H9 (cell line): ENCODE measurements at regions not wholly inside any gene's neighbourhood (a gene's known extent, or its start where the extent isn't known, plus 50 kb on each side); places are given as distances from the start of the nearest gene placed in this dataset.

ENCODE experiments used
- DNase-seq: peaks from one replicate; pipeline ENCODE4 v3.0.0-alpha.2; 2017
- H2AFZ ChIP-seq: one replicate; pipeline ENCODE4 v1.6.1; 2013; ENCODE audit warnings: mild to moderate bottlenecking, low read length, control low read depth, moderate library complexity
- H2AK5ac ChIP-seq: 2 replicates; pipeline ENCODE4 v1.6.1; 2013; ENCODE audit warnings: low read length, control low read depth, mixed read lengths; ENCODE audit not compliant: insufficient read length
- H2BK120ac ChIP-seq: one replicate; pipeline ENCODE4 v1.6.1; 2013; ENCODE audit warnings: low read depth, mild to moderate bottlenecking, low read length, control low read depth, inconsistent platforms; ENCODE audit not compliant: poor library complexity, severe bottlenecking
- H2BK12ac ChIP-seq: 2 replicates; pipeline ENCODE4 v1.6.1; 2013; ENCODE audit warnings: low read length, control low read depth, mixed read lengths, low read depth; ENCODE audit not compliant: insufficient read length
- H2BK15ac ChIP-seq: 2 replicates; pipeline ENCODE4 v1.6.1; 2013; ENCODE audit warnings: low read depth, low read length, control low read depth
- H2BK20ac ChIP-seq: one replicate; pipeline ENCODE4 v1.6.1; 2013; ENCODE audit warnings: low read depth, mild to moderate bottlenecking, low read length, control low read depth, inconsistent platforms; ENCODE audit not compliant: poor library complexity, severe bottlenecking
- H2BK5ac ChIP-seq: 2 replicates; pipeline ENCODE4 v1.6.1; 2013; ENCODE audit warnings: low read length, control low read depth, mixed read lengths; ENCODE audit not compliant: insufficient read length
- H3K14ac ChIP-seq: 2 replicates; pipeline ENCODE4 v1.6.1; 2013; ENCODE audit warnings: low read length, control low read depth; ENCODE audit not compliant: insufficient read depth
- H3K18ac ChIP-seq: 2 replicates; pipeline ENCODE4 v1.6.1; 2013; ENCODE audit warnings: low read depth, mild to moderate bottlenecking, mixed read lengths, low read length, control low read depth; ENCODE audit not compliant: insufficient read length
- H3K23ac ChIP-seq: 2 replicates; pipeline ENCODE4 v1.6.1; 2013; ENCODE audit warnings: low read length, control low read depth, mixed read lengths, low read depth; ENCODE audit not compliant: insufficient read length
- H3K23me2 ChIP-seq: 2 replicates; pipeline ENCODE4 v1.6.1; 2013; ENCODE audit warnings: low read depth, mild to moderate bottlenecking, mixed read lengths, low read length, control low read depth; ENCODE audit not compliant: insufficient read length, poor library complexity, severe bottlenecking
- H3K27ac ChIP-seq: 2 replicates; pipeline ENCODE4 v1.5.1; 2013; ENCODE audit warnings: low read length, control low read depth, mixed read lengths, low read depth; ENCODE audit not compliant: insufficient read length
- H3K27me3 ChIP-seq: 2 replicates; pipeline ENCODE4 v1.6.1; 2013; ENCODE audit warnings: low read length, control low read depth, inconsistent platforms; ENCODE audit not compliant: insufficient read depth
- H3K4ac ChIP-seq: 2 replicates; pipeline ENCODE4 v1.6.1; 2013; ENCODE audit warnings: low read depth, mild to moderate bottlenecking, control low read depth, inconsistent platforms, low read length, moderate library complexity
- H3K4me1 ChIP-seq: 2 replicates; pipeline ENCODE4 v1.6.1; 2013; ENCODE audit warnings: low read length, control low read depth, inconsistent platforms; ENCODE audit not compliant: insufficient read depth
- H3K4me2 ChIP-seq: 2 replicates; pipeline ENCODE4 v1.6.1; 2013; ENCODE audit warnings: low read length, control low read depth, mixed read lengths; ENCODE audit not compliant: insufficient read length, insufficient read depth
- H3K56ac ChIP-seq: 2 replicates; pipeline ENCODE4 v1.6.1; 2013; ENCODE audit warnings: low read depth, mild to moderate bottlenecking, mixed read lengths, low read length, control low read depth; ENCODE audit not compliant: insufficient read length
- H3K79me1 ChIP-seq: 2 replicates; pipeline ENCODE4 v1.6.1; 2013; ENCODE audit warnings: low read depth, mild to moderate bottlenecking, moderate library complexity, low read length, control low read depth, inconsistent platforms; ENCODE audit not compliant: insufficient read depth, poor library complexity, severe bottlenecking
- H3K79me2 ChIP-seq: 2 replicates; pipeline ENCODE4 v1.6.1; 2013; ENCODE audit warnings: low read length, control low read depth, inconsistent platforms; ENCODE audit not compliant: insufficient read depth
- H3K9ac ChIP-seq: 2 replicates; pipeline ENCODE4 v1.6.1; 2013; ENCODE audit warnings: low read length, control low read depth, mixed read lengths; ENCODE audit not compliant: insufficient read length; ENCODE audit errors: extremely low read depth
- H3K9me3 ChIP-seq: one replicate; pipeline ENCODE4 v1.6.1; 2013; ENCODE audit warnings: low read depth, low read length, inconsistent platforms; ENCODE audit not compliant: control insufficient read depth
- H3T11ph ChIP-seq: one replicate; pipeline ENCODE4 v1.6.1; 2013; ENCODE audit warnings: mild to moderate bottlenecking, low read length, control low read depth, inconsistent platforms
- H4K20me1 ChIP-seq: one replicate; pipeline ENCODE4 v1.6.1; 2013; ENCODE audit not compliant: control insufficient read depth, insufficient read length, insufficient read depth
- H4K5ac ChIP-seq: 2 replicates; pipeline ENCODE4 v1.6.1; 2013; ENCODE audit warnings: low read depth, mild to moderate bottlenecking, mixed read lengths, low read length, control low read depth; ENCODE audit not compliant: insufficient read length
- H4K8ac ChIP-seq: replicated peaks from 2 replicates; pipeline ENCODE4 v1.6.1; 2013; ENCODE audit warnings: low read length, control low read depth, mixed read lengths, low read depth; ENCODE audit not compliant: insufficient read length
- H4K91ac ChIP-seq: 2 replicates; pipeline ENCODE4 v1.6.1; 2013; ENCODE audit warnings: low read depth, mild to moderate bottlenecking, moderate library complexity, mixed read lengths, low read length, control low read depth; ENCODE audit not compliant: insufficient read length
- H3K27ac Mint-ChIP-seq, 3 experiments: 2 replicates in 2 of 3; 3 replicates in 1 of 3; pipeline ENCODE4 v1.8.0; 2020 to 2021; ENCODE audit warnings: mixed read lengths in 3 of 3, mild to moderate bottlenecking in 1 of 3, moderate library complexity in 1 of 3
- H3K27me3 Mint-ChIP-seq: 2 replicates; pipeline ENCODE4 v1.8.0; 2021; ENCODE audit warnings: low read depth, mild to moderate bottlenecking, moderate library complexity, mixed read lengths
- H3K36me3 Mint-ChIP-seq, 3 experiments: 2 replicates in 2 of 3; 3 replicates in 1 of 3; pipeline ENCODE4 v1.8.0; 2020 to 2021; ENCODE audit warnings: low read depth in 3 of 3, mixed read lengths in 3 of 3; ENCODE audit not compliant: insufficient read depth in 1 of 3
- H3K4me1 Mint-ChIP-seq, 2 experiments: 2 replicates each; pipeline ENCODE4 v1.8.0; 2020; ENCODE audit warnings: mixed read lengths in 2 of 2
- H3K4me3 Mint-ChIP-seq, 2 experiments: 2 replicates in 1 of 2; 3 replicates in 1 of 2; pipeline ENCODE4 v1.8.0; 2020 to 2021; ENCODE audit warnings: mild to moderate bottlenecking in 2 of 2, mixed read lengths in 2 of 2, moderate library complexity in 1 of 2
- H3K9me3 Mint-ChIP-seq, 2 experiments: 2 replicates in 1 of 2; 3 replicates in 1 of 2; pipeline ENCODE4 v1.8.0; 2020; ENCODE audit warnings: mild to moderate bottlenecking in 2 of 2, mixed read lengths in 2 of 2, moderate library complexity in 1 of 2
- CTCF ChIP-seq: fragments of 200-600 bp; sonication (generic); conservative IDR thresholded peaks from 3 replicates; pipeline ENCODE4 v1.8.0; 2021; ENCODE audit warnings: antibody characterized with exemption, mild to moderate bottlenecking
- WGBS: extraction: QIAGEN DNeasy Blood & Tissue Kit; methylation state at CpG from one replicate; pipeline ENCODE4 v1.1.7; 2013; ENCODE audit warnings: missing lambda C conversion rate, low lambda C conversion rate, mixed read lengths; ENCODE audit not compliant: insufficient read length; ENCODE audit errors: extremely low coverage; 5-methylcytosine and 5-hydroxymethylcytosine counted together

- no peak overlapping the region for H4K5ac ChIP-seq
- no peaks in the 10 kb centered on the region for H3K23me2 ChIP-seq
- H2AFZ ChIP-seq: no peak overlapping the region
- H3K56ac ChIP-seq: no peak overlapping the region
- no peak overlapping the region for H3K18ac ChIP-seq
- H2BK12ac ChIP-seq: no peak overlapping the region
- H4K91ac ChIP-seq: no peak overlapping the region
- no peak overlapping the region for H3K4me2 ChIP-seq
- no CpG with 5 or more reads among the region's 3 CpGs for WGBS
- H2AK5ac ChIP-seq: no peak overlapping the region
- Mint-ChIP-seq H3K27me3 (no peaks in the 10 kb centered on the region), H3K4me3 (no peak overlapping the region), H3K27ac (no peak overlapping the region), H3K36me3 (no peaks in the 10 kb centered on the region), H3K9me3 (no peaks in the 10 kb centered on the region), H3K4me1 (no peaks in the 10 kb centered on the region)
- no peaks in the 10 kb centered on the region for H3K4me1 ChIP-seq
- no peak overlapping the region for H3K4ac ChIP-seq
- H2BK15ac ChIP-seq: no peak overlapping the region
- H4K8ac ChIP-seq: no peak overlapping the region
- no peak for TF ChIP-seq CTCF
- no peak overlapping the region for H3K14ac ChIP-seq
- no peak for DNase-seq
- no peak overlapping the region for H3K9ac ChIP-seq
- no peaks in the 10 kb centered on the region for H3K9me3 ChIP-seq
- H2BK20ac ChIP-seq: no peak overlapping the region
- no peaks in the 10 kb centered on the region for H3K79me2 ChIP-seq
- H2BK120ac ChIP-seq: no peak overlapping the region
- H4K20me1 ChIP-seq: no peaks in the 10 kb centered on the region
- no peak overlapping the region for H3K23ac ChIP-seq
- no peaks in the 10 kb centered on the region for H3K27me3 ChIP-seq
- no peaks in the 10 kb centered on the region for H3K79me1 ChIP-seq
- no peak overlapping the region for H3T11ph ChIP-seq
- no peak overlapping the region for H3K27ac ChIP-seq
- no peak overlapping the region for H2BK5ac ChIP-seq
Observed at GRCh38 chr14:84922370-84922769, 607.6 kb upstream of the FLRT2 start.
